MCF 10A (cell line): ENCODE measurements at regions not wholly inside any gene's neighbourhood (a gene's known extent, or its start where the extent isn't known, plus 50 kb on each side); places are given as distances from the start of the nearest gene placed in this dataset.
A peak's percentile ranks its signal among the peaks of the same experiment; 100 is the strongest.

Experiments used
- BruUV-seq: library from RNA; stranded (reverse); fragments of 400-500 nt; replicated peaks from 2 replicates; lab custom pipeline; 2021; lab: Mats Ljungman, UMichigan
- CTCF ChIA-PET: fragments of 300-600 bp; sonication (Branson Sonifier 250); formaldehyde crosslinking; extraction: SDS; loops from one replicate; lab custom pipeline; 2021; ENCODE audit warnings: antibody characterized with exemption, inconsistent platforms; lab: Yijun Ruan, JAX
- POLR2A ChIA-PET: fragments of 300-600, 350-650 bp; sonication (Branson Sonifier 250); formaldehyde crosslinking; extraction: SDS; loops from one replicate; lab custom pipeline; 2020; ENCODE audit warnings: antibody characterized with exemption, inconsistent platforms; lab: Yijun Ruan, JAX
- DNase-seq: peaks from one replicate; pipeline ENCODE4 v3.0.0-alpha.2; 2018; ENCODE audit not compliant: unreplicated experiment
- H3K27ac Mint-ChIP-seq: one replicate; pipeline ENCODE4 v1.8.0; 2022; ENCODE audit warnings: mild to moderate bottlenecking, low read depth, mixed read lengths; ENCODE audit not compliant: unreplicated experiment
- H3K27me3 Mint-ChIP-seq: one replicate; pipeline ENCODE4 v1.8.0; 2022; ENCODE audit warnings: mixed read lengths; ENCODE audit not compliant: insufficient read depth, unreplicated experiment
- H3K36me3 Mint-ChIP-seq: one replicate; pipeline ENCODE4 v1.8.0; 2022; ENCODE audit warnings: mild to moderate bottlenecking, moderate library complexity, mixed read lengths; ENCODE audit not compliant: insufficient read depth, unreplicated experiment
- H3K4me1 Mint-ChIP-seq: one replicate; pipeline ENCODE4 v1.8.0; 2022; ENCODE audit warnings: mixed read lengths; ENCODE audit not compliant: insufficient read depth, unreplicated experiment
- H3K4me3 Mint-ChIP-seq: one replicate; pipeline ENCODE4 v1.8.0; 2022; ENCODE audit warnings: mild to moderate bottlenecking, moderate library complexity, mixed read lengths; ENCODE audit not compliant: unreplicated experiment
- H3K9me3 Mint-ChIP-seq: one replicate; pipeline ENCODE4 v1.8.0; 2022; ENCODE audit warnings: mixed read lengths; ENCODE audit not compliant: unreplicated experiment
- CTCF ChIP-seq: fragments of 200-600 bp; IDR thresholded peaks from one replicate; pipeline ENCODE4 v1.8.0; 2022; ENCODE audit warnings: antibody characterized with exemption, mild to moderate bottlenecking; ENCODE audit not compliant: unreplicated experiment
- intact Hi-C: fragments of 100-400 bp; cut with micrococcal nuclease; formaldehyde crosslinking; loops from 2 replicates; pipeline ENCODE4 v1.14.1; 2022

DNA sequence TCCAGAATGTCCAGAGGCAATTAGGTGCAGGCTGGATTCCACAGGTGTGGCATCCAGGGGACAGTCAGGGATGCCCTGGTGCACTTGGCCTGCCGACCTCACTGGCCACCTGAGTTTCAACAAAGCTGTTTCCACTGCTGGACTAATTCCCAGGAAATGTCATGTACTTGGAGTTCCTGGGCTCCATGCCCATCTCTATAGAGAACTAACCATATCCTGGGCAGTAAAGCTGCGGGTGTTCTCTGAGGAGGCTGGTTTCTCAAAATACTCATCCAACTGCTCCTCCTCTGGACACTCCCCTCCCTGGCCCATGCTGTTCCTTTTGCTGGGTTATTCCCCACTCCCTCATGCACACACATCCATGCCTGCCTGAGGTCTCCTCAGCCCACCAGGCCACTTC lies 161.9 kb upstream of the SKOR2 start:
- no peak for TF ChIP-seq CTCF
- DNase-seq: peak; percentile 46
- intact Hi-C loops: no loop called here
- peaks cover 67% of the 10 kb centered on the region for H3K27me3 Mint-ChIP-seq
- no peaks in the 10 kb centered on the region for H3K4me1 Mint-ChIP-seq
- POLR2A ChIA-PET: interaction anchor here (0.7 kb wide), 1 partner anchor 19 kb away, joined by 4 read pairs; no protein-coding TSS in a partner anchor
- BruUV-seq: no TSS peak
- no peaks in the 10 kb centered on the region for H3K9me3 Mint-ChIP-seq
- no peak overlapping the region for H3K27ac Mint-ChIP-seq
- CTCF ChIA-PET: interaction anchor here (1.6 kb wide), 1 partner anchor 16 kb away, joined by 4 read pairs; no protein-coding TSS in a partner anchor
- H3K4me3 Mint-ChIP-seq: no peak overlapping the region
- no peaks in the 10 kb centered on the region for H3K36me3 Mint-ChIP-seq

GRCh38 chr18:47412924-47413323 lies 161.5 kb upstream of the SKOR2 start:
- no peak for TF ChIP-seq CTCF
- Mint-ChIP-seq H3K4me3 (no peak overlapping the region), H3K36me3 (no peaks in the 10 kb centered on the region), H3K9me3 (no peaks in the 10 kb centered on the region), H3K27ac (no peak overlapping the region), H3K27me3 (peaks cover 63% of the 10 kb centered on the region), H3K4me1 (no peaks in the 10 kb centered on the region)
- ChIA-PET POLR2A (interaction anchor here (0.7 kb wide), 1 partner anchor 19 kb away, joined by 4 read pairs; no protein-coding TSS in a partner anchor), CTCF (interaction anchor here (1.6 kb wide), 1 partner anchor 15 kb away, joined by 4 read pairs; no protein-coding TSS in a partner anchor)
- BruUV-seq: no TSS peak
- DNase-seq: no peak
- intact Hi-C loops: no loop called here

DNA sequence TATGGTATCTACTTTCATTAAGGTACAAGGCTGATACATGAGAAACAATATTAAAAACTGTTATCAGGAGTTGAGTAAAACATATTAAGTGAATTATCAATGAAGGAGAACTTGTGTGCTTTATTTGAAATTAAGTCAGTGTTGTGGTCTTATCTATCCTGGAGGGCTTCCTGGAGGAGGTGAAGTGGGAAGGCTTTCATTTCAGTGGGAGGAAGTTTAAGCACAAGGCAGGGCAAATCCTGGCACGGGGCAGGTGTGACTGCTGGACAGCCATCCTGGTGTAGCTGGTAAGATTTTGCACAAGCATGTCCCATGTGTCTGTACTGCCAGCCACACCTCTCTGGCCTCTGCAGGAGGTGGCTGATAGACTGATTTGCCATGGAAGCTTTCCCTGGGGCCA lies 159.7 kb upstream of the SKOR2 start:
- no peak for TF ChIP-seq CTCF
- intact Hi-C loops: no loop called here
- BruUV-seq: no TSS peak
- H3K27ac Mint-ChIP-seq: no peak overlapping the region
- no peaks in the 10 kb centered on the region for H3K36me3 Mint-ChIP-seq
- ChIA-PET POLR2A (no interaction called here), CTCF (interaction anchor here (1.2 kb wide), 1 partner anchor 169 kb away, joined by 3 read pairs; no protein-coding TSS in a partner anchor)
- no peaks in the 10 kb centered on the region for H3K4me1 Mint-ChIP-seq
- peaks cover 45% of the 10 kb centered on the region for H3K27me3 Mint-ChIP-seq
- no peak for DNase-seq
- H3K4me3 Mint-ChIP-seq: no peak overlapping the region
- no peaks in the 10 kb centered on the region for H3K9me3 Mint-ChIP-seq

GRCh38 chr18:47410139-47410538 lies 158.7 kb upstream of the SKOR2 start:
- Mint-ChIP-seq H3K4me1 (no peaks in the 10 kb centered on the region), H3K27me3 (peaks cover 35% of the 10 kb centered on the region), H3K4me3 (no peak overlapping the region), H3K27ac (no peak overlapping the region), H3K9me3 (no peaks in the 10 kb centered on the region), H3K36me3 (no peaks in the 10 kb centered on the region)
- intact Hi-C loops: no loop called here
- CTCF ChIA-PET: no interaction called here
- POLR2A ChIA-PET: no interaction called here
- TF ChIP-seq CTCF: no peak
- no TSS peak for BruUV-seq
- no peak for DNase-seq
